ENCODE measurements at regions not wholly inside any gene's neighbourhood (a gene's known extent, or its start where the extent isn't known, plus 50 kb on each side); places are given as distances from the start of the nearest gene placed in this dataset.
A peak's percentile ranks its signal among the peaks of the same experiment; 100 is the strongest.
"Not testable (repeated sequence)": the region's sequence is repeated elsewhere in the genome, so short reads cannot be mapped to it uniquely, and the experiment has no call there.

DNA sequence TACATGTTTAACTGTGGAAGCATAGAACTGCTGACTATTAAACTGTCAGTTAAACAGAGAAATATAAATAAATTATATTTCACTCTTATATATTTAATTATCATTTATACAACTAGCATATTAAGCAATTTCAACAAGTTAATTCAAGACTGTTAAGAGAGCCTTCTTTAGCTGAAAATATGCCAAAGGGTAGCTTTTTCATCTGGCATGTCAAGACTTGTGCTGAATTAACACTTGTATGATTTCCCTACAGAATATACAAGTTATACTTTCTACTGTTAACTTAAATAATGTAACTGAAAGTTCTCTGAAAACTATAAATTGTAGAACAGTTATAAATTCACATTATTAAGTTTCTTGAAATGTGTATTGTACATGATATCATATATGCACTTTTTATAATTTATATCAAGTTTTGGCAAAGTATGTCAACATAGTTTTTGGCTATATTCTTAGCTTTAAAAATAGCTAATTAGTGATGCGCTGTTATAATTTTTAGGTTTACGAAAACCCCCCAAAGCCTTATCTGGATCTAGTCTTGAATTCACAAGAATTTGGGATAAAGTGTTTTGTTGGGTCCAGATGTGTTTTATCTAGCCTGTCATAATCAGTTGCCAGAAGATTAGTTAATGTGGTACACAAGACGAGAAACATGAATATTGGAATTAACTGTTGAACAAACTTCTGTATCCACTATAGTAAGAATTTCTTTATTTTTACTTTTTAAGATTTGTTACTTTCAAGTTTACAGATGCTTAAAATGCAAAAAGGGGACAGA, 231.1 kb upstream of the FOXP2 start:
- TF ChIP-seq CTCF (conservative IDR thresholded peaks at IDR 0.05; ENCODE audit: low read depth, low read length) = no peak
- no peak for DNase-seq (ENCODE audit: low read depth)
- H3K4me3 ChIP-seq (ENCODE audit: low read length) = no peak overlapping the region

GRCh38 chr7:114182837-114183236, 231.8 kb upstream of the FOXP2 start:
- peak; percentile 32 for DNase-seq (ENCODE audit: low read depth)
- H3K4me3 ChIP-seq (ENCODE audit: low read length) = no peak overlapping the region
- no peak for TF ChIP-seq CTCF (conservative IDR thresholded peaks at IDR 0.05; ENCODE audit: low read depth, low read length)

DNA sequence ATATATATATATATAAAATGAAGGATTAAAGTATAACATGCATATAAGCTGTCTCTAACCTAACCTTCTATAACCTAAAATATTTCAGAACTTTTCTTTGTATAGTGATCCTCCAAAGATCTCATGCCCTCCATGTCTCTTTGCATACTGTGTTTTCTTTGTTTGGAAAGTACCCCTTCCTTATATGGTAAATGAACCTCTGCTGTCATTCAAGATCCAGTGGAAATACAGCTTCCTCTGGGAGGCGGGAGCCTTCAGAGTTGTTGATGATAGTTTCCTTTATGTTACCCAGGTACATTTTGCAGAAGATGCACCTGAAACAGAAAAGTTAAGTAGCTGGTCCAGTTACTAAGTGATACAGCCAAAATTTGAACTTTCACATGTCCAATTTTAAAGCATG, 233.3 kb upstream of the FOXP2 start:
- TF ChIP-seq CTCF (conservative IDR thresholded peaks at IDR 0.05; ENCODE audit: low read depth, low read length) = no peak
- no peak overlapping the region for H3K4me3 ChIP-seq (ENCODE audit: low read length)
- DNase-seq (ENCODE audit: low read depth) = no peak

GRCh38 chr7:114180556-114181266, 233.9 kb upstream of the FOXP2 start:
- DNase-seq (ENCODE audit: low read depth) = no peak
- H3K4me3 ChIP-seq (ENCODE audit: low read length) = no peak overlapping the region
- no peak for TF ChIP-seq CTCF (conservative IDR thresholded peaks at IDR 0.05; ENCODE audit: low read depth, low read length)

DNA sequence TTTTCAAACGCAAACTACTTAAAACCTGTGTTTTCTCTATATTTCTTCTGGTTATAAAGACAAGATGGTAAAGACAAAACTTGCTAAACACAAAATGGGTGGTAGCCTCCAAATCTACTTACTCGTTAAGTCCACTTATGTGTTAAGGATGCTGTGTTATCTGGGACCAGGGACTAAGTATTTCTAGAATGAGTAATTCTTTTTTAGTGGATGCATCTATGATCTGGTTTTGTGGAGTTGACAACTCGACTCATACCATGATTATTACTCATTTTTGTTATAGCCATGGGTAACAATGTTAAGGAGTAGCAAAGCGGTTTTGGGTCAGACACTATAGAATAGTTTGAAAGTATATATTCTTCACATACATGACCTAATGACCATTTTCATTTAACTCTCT, 239.5 kb upstream of the FOXP2 start:
- peak; percentile 21 for DNase-seq (ENCODE audit: low read depth)
- no peak for TF ChIP-seq CTCF (conservative IDR thresholded peaks at IDR 0.05; ENCODE audit: low read depth, low read length)
- no peak overlapping the region for H3K4me3 ChIP-seq (ENCODE audit: low read length)

- no peak for TF ChIP-seq CTCF (conservative IDR thresholded peaks at IDR 0.05; ENCODE audit: low read depth, low read length)
- no peak overlapping the region for H3K4me3 ChIP-seq (ENCODE audit: low read length)
- no peak for DNase-seq (ENCODE audit: low read depth)
These were observed 241.3 kb upstream of the FOXP2 start for GRCh38 chr7:114173170-114173890.

DNA sequence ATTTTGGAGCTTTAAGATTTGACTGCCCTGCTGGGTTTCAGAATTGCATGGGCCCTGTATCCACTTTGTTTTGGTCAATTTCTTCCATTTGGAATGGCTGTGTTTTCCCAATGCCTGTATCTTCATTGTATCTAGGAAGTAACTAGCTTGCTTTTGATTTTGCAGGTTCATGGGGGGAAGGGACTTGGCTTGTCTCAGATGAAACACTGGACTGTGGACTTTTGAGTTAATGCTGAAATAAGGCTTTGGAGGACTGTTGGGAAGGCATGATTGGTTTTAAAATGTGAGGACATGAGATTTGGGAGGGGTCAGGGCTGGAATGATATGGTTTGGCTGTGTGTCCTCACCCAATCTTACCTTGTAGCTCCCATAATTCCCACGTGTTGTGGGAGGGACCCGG, 245.2 kb upstream of the FOXP2 start:
- not testable (repeated sequence) for DNase-seq (ENCODE audit: low read depth); H3K4me3 ChIP-seq (ENCODE audit: low read length)
